GM12891 (cell line): ENCODE measurements at regions not wholly inside any gene's neighbourhood (a gene's known extent, or its start where the extent isn't known, plus 50 kb on each side); places are given as distances from the start of the nearest gene placed in this dataset.

Experiments used
- POLR2A ChIP-seq: IDR thresholded peaks from 2 replicates; pipeline ENCODE4 v1.6.1; 2011; ENCODE audit warnings: low read depth, low read length, control low read depth
- POLR2AphosphoS5 ChIP-seq: IDR thresholded peaks from 2 replicates; pipeline ENCODE4 v1.6.1; 2011; ENCODE audit warnings: low read depth, low read length, control low read depth
- TAF1 ChIP-seq: IDR thresholded peaks from 2 replicates; pipeline ENCODE4 v1.6.1; 2011; ENCODE audit warnings: low read depth, low read length, control low read depth

DNA sequence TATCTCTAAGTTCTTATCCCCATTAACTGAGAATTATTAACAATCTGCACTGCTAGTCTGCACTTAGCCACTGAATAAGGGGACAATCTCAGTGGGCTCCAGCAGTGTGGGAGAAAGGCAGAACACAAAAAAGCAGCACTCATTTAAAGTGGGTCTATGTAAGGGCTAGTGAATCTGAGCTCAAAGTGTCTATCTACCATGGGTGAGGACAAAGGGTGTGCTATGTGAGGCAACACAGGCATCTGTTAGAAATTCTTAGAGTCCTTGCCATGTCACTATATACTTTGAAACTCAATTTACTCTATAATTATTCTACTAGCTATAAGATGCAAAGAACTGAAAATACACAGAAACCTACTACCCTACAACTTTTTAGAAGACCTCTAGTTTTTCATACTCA, 135.8 kb upstream of the TMEM168 start:
- no peak for TF ChIP-seq POLR2A
- TF ChIP-seq TAF1, result no peak
- no peak for TF ChIP-seq POLR2AphosphoS5
